Right lobe of liver (tissue), 6 donors: ENCODE measurements at regions not wholly inside any gene's neighbourhood (a gene's known extent, or its start where the extent isn't known, plus 50 kb on each side); places are given as distances from the start of the nearest gene placed in this dataset.

Experiments
- ATAC-seq, 4 donors: fragments of 200-7000 bp; cut with Tn5 transposase; one replicate each; pipeline ENCODE4 v1.9.1; 2020; ENCODE audit warnings: mild to moderate bottlenecking in 4 of 4, moderate library complexity in 4 of 4
- DNase-seq, 3 donors: peaks; one replicate each; pipeline ENCODE4 v3.0.0-alpha.2; 2020
- H3K27ac ChIP-seq, 3 donors: fragments of 200-600 bp; one replicate each; pipeline ENCODE4 v1.8.0; 2022
- H3K27me3 ChIP-seq, 2 donors: fragments of 200-600 bp; one replicate each; pipeline ENCODE4 v1.8.0; 2022
- H3K36me3 ChIP-seq, 4 donors: fragments of 200-600 bp; sonication (generic) in 1 of 4; one replicate each; pipeline versions ENCODE4 v1.5.1 to v1.8.0; 2017 to 2022; ENCODE audit warnings: control low read depth in 1 of 4
- H3K4me1 ChIP-seq, 4 donors: fragments of 200-600 bp; sonication (generic) in 1 of 4; one replicate each; pipeline versions ENCODE4 v1.5.1 to v1.8.0; 2017 to 2022; ENCODE audit warnings: control low read depth in 1 of 4
- H3K4me3 ChIP-seq, 3 donors: fragments of 200-600 bp; one replicate each; pipeline ENCODE4 v1.8.0; 2022
- H3K9me3 ChIP-seq, 4 donors: fragments of 200-600 bp; sonication (generic) in 1 of 4; one replicate each; pipeline versions ENCODE4 v1.5.1 to v1.8.0; 2017 to 2022; ENCODE audit warnings: control low read depth in 1 of 4
- POLR2A ChIP-seq: fragments of 450-650 bp; IDR thresholded peaks from one replicate; pipeline ENCODE4 v1.6.1; 2017; ENCODE audit warnings: antibody characterized with exemption, mild to moderate bottlenecking
- WGBS: methylation state at CpG from one replicate; pipeline ENCODE4 v1.1.6; 2018; ENCODE audit warnings: low coverage, low lambda C conversion rate; ENCODE audit not compliant: insufficient coverage; ENCODE audit errors: missing lambda C conversion rate; 5-methylcytosine and 5-hydroxymethylcytosine counted together
- intact Hi-C, 2 donors: fragments of 100-400 bp; cut with DNase I; formaldehyde crosslinking; loops; one replicate each; pipeline versions ENCODE4 v1.11.2 to v1.14.1; 2022
- microRNA-seq, 2 donors: library from miRNA; unstranded; fragments of <30 nt; microRNA quantifications; one replicate each; pipeline ENCODE4, GENCODE V29; 2019 to 2020
- small RNA-seq, 2 experiments: library from RNA; depleted of rRNA; stranded (forward); fragments of <200 nt; gene quantifications; one replicate each; pipeline ENCODE3, GENCODE V24; 2016
- TF ChIP-seq, protein P1 (sequence below), 4 donors: fragments of 200-600 bp in 3 of 4; fragments of 450-650 bp in 1 of 4; IDR thresholded peaks; one replicate each; pipeline versions ENCODE4 v1.5.1 to v1.8.0; 2016 to 2022; ENCODE audit warnings: antibody characterized with exemption in 4 of 4, mild to moderate bottlenecking in 2 of 4
- donor health status: DM: no; HTN: yes; CAD: no.
- donor health status: DM: no; HTN: no; CAD: no.
- donor health status: DM: no; HTN: no; CAD: no.
- donor health status: DM: no; HTN: yes; CAD: no.
- donor health status: DM: no; HTN: yes; CAD: no.

DNA sequence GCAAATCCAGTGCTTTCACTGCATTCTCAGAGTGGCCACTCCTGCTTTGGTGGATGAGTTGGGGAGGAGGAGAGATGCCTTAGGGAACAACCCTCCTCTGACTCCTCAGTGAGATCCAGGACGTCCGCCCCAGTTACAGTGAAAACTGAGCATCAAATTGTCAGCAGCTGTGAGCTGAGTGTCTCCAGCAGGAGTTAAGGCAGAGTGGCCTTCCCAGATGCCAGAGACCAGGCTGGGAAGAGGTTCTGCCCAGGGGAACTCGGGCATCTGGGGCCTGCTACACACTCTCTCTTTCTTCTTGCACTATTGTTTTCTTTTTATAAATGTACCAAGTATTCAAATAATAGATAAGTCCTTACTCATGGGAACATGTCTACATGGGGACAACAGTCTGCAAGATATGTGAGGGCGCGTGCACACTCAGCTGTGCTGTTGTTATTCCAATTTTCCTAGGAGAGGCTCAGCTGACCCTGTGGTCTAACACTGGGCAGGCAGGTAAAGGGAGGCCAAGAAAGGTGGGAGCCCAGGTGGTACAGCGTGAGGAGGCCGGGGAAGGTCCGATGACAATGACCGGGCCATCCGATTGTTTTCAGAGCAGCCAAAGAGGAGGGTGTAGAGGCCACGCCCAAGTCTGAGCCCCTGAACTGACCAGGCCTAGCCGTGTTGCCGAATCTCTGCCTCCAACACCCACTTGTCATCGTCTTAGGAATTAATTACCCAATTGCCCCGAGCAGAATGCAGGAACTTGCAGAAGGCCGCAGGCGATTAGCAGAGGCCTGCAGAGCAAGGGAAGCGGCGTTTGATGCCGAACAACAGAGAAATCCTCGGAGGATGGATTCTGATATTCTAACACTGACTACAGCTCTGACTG, 166.9 kb downstream of the ANAPC1 start:
- no peak overlapping the region for H3K4me3 ChIP-seq
- ATAC-seq (no peak), DNase-seq (no peak)
- intact Hi-C loops = no loop called here
- H3K27me3 ChIP-seq = no peaks in the 10 kb centered on the region
- peaks cover 0 to 15% (median 2%) of the 10 kb centered on the region in 4 donors for H3K4me1 ChIP-seq
- no peak overlapping the region for H3K27ac ChIP-seq
- TF ChIP-seq POLR2A = no peak
- TF ChIP-seq, protein P1, sequence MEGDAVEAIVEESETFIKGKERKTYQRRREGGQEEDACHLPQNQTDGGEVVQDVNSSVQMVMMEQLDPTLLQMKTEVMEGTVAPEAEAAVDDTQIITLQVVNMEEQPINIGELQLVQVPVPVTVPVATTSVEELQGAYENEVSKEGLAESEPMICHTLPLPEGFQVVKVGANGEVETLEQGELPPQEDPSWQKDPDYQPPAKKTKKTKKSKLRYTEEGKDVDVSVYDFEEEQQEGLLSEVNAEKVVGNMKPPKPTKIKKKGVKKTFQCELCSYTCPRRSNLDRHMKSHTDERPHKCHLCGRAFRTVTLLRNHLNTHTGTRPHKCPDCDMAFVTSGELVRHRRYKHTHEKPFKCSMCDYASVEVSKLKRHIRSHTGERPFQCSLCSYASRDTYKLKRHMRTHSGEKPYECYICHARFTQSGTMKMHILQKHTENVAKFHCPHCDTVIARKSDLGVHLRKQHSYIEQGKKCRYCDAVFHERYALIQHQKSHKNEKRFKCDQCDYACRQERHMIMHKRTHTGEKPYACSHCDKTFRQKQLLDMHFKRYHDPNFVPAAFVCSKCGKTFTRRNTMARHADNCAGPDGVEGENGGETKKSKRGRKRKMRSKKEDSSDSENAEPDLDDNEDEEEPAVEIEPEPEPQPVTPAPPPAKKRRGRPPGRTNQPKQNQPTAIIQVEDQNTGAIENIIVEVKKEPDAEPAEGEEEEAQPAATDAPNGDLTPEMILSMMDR (IDR thresholded peaks at IDR 0.05) = no peak
- H3K9me3 ChIP-seq = no peaks in the 10 kb centered on the region
- no peaks in the 10 kb centered on the region for H3K36me3 ChIP-seq
- 92% methylated on average over 3 of the region's 21 CpGs for WGBS

Small RNA genes lying in the stretch of these regions (microRNA-seq; reads per million reads assigned to microRNA genes)
- gene MIR4435-2 = 0 reads per million in 2 donors

Small RNA genes lying in the stretch of these regions (small RNA-seq; reads per million reads assigned to genes)
- gene MIR4435-2 = 0 reads per million in 2 experiments
